Immature natural killer cell (primary cell): ENCODE measurements at regions not wholly inside any gene's neighbourhood (a gene's known extent, or its start where the extent isn't known, plus 50 kb on each side); places are given as distances from the start of the nearest gene placed in this dataset.

Experiments
- DNase-seq, 3 donors: peaks; one replicate each; pipeline ENCODE4 v3.0.0; 2022; ENCODE audit warnings: mixed read lengths in 1 of 3
- H3K27ac Mint-ChIP-seq, 6 donors: one replicate each; pipeline ENCODE4 v1.8.0; 2020; ENCODE audit warnings: mixed read lengths in 6 of 6, mild to moderate bottlenecking in 5 of 6, inconsistent platforms in 4 of 6, moderate library complexity in 3 of 6
- H3K27me3 Mint-ChIP-seq, 3 donors: one replicate each; pipeline ENCODE4 v1.8.0; 2020 to 2021; ENCODE audit warnings: low read depth in 3 of 3, mild to moderate bottlenecking in 3 of 3, mixed read lengths in 3 of 3, moderate library complexity in 3 of 3, inconsistent platforms in 1 of 3
- H3K36me3 Mint-ChIP-seq, 3 donors: one replicate each; pipeline ENCODE4 v1.8.0; 2020; ENCODE audit warnings: mixed read lengths in 3 of 3, inconsistent platforms in 2 of 3, mild to moderate bottlenecking in 2 of 3
- H3K4me1 Mint-ChIP-seq, 2 donors: one replicate each; pipeline ENCODE4 v1.8.0; 2020; ENCODE audit warnings: inconsistent platforms in 2 of 2, mild to moderate bottlenecking in 2 of 2, mixed read lengths in 2 of 2, moderate library complexity in 1 of 2
- H3K4me3 Mint-ChIP-seq, 5 donors: one replicate each; pipeline ENCODE4 v1.8.0; 2020; ENCODE audit warnings: mild to moderate bottlenecking in 5 of 5, mixed read lengths in 5 of 5, inconsistent platforms in 3 of 5, moderate library complexity in 3 of 5
- H3K9me3 Mint-ChIP-seq, 6 donors: one replicate each; pipeline ENCODE4 v1.8.0; 2020; ENCODE audit warnings: mild to moderate bottlenecking in 6 of 6, mixed read lengths in 6 of 6, inconsistent platforms in 4 of 6, moderate library complexity in 3 of 6

GRCh38 chr12:34333337-34333736 lies 311.0 kb downstream of the ALG10 start:
- Mint-ChIP-seq H3K4me3 (no peak overlapping the region), H3K9me3 (peaks cover 16 to 49% (median 24%) of the 10 kb centered on the region in 6 donors), H3K36me3 (no peaks in the 10 kb centered on the region), H3K27me3 (no peaks in the 10 kb centered on the region), H3K4me1 (no peaks in the 10 kb centered on the region), H3K27ac (no peak overlapping the region)
- DNase-seq = no peak

GRCh38 chr12:34334538-34334937 lies 312.2 kb downstream of the ALG10 start:
- H3K4me1 Mint-ChIP-seq = no peaks in the 10 kb centered on the region
- no peak overlapping the region for H3K4me3 Mint-ChIP-seq

GRCh38 chr12:34334953-34335743 lies 312.9 kb downstream of the ALG10 start:
- Mint-ChIP-seq H3K27ac (no peak overlapping the region), H3K36me3 (no peaks in the 10 kb centered on the region), H3K4me1 (no peaks in the 10 kb centered on the region), H3K27me3 (no peaks in the 10 kb centered on the region), H3K4me3 (no peak overlapping the region), H3K9me3 (peaks cover 7 to 40% (median 16%) of the 10 kb centered on the region in 6 donors)
- no peak for DNase-seq

More at GRCh38 chr12:34334538-34334937, 312.2 kb downstream of the ALG10 start:
- Mint-ChIP-seq H3K9me3 (peaks cover 11 to 42% (median 14%) of the 10 kb centered on the region in 6 donors), H3K36me3 (no peaks in the 10 kb centered on the region), H3K27me3 (no peaks in the 10 kb centered on the region), H3K27ac (no peak overlapping the region)
- DNase-seq = no peak

- H3K4me3 Mint-ChIP-seq = no peak overlapping the region
- no peak for DNase-seq
- no peaks in the 10 kb centered on the region for H3K36me3 Mint-ChIP-seq
- no peak overlapping the region for H3K27ac Mint-ChIP-seq
- H3K4me1 Mint-ChIP-seq = no peaks in the 10 kb centered on the region
- H3K27me3 Mint-ChIP-seq = no peaks in the 10 kb centered on the region
- peaks cover 4 to 43% (median 18%) of the 10 kb centered on the region in 6 donors for H3K9me3 Mint-ChIP-seq
These were observed 313.5 kb downstream of the ALG10 start for GRCh38 chr12:34335819-34336262.

GRCh38 chr12:34336619-34337465 lies 314.5 kb downstream of the ALG10 start:
- Mint-ChIP-seq H3K4me3 (no peak overlapping the region), H3K27me3 (no peaks in the 10 kb centered on the region), H3K36me3 (no peaks in the 10 kb centered on the region), H3K9me3 (peaks cover 4 to 37% (median 13%) of the 10 kb centered on the region in 6 donors), H3K27ac (no peak overlapping the region), H3K4me1 (no peaks in the 10 kb centered on the region)
- DNase-seq = no peak

GRCh38 chr12:34338751-34339150 lies 316.5 kb downstream of the ALG10 start:
- no peak overlapping the region for H3K27ac Mint-ChIP-seq
- no peaks in the 10 kb centered on the region for H3K4me1 Mint-ChIP-seq
- H3K9me3 Mint-ChIP-seq = peaks cover 0 to 26% (median 12%) of the 10 kb centered on the region in 6 donors
- no peak for DNase-seq
- no peaks in the 10 kb centered on the region for H3K36me3 Mint-ChIP-seq
- no peak overlapping the region for H3K4me3 Mint-ChIP-seq
- H3K27me3 Mint-ChIP-seq = no peaks in the 10 kb centered on the region

- H3K27me3 Mint-ChIP-seq = no peaks in the 10 kb centered on the region
- no peak for DNase-seq
- no peaks in the 10 kb centered on the region for H3K4me1 Mint-ChIP-seq
- no peak overlapping the region for H3K27ac Mint-ChIP-seq
- no peaks in the 10 kb centered on the region for H3K36me3 Mint-ChIP-seq
- H3K4me3 Mint-ChIP-seq = no peak overlapping the region
- peaks cover 0 to 26% (median 11%) of the 10 kb centered on the region in 6 donors for H3K9me3 Mint-ChIP-seq
These were observed 317.6 kb downstream of the ALG10 start for GRCh38 chr12:34339922-34340321.

GRCh38 chr12:34340534-34341361 lies 318.5 kb downstream of the ALG10 start:
- Mint-ChIP-seq H3K36me3 (no peaks in the 10 kb centered on the region), H3K27me3 (no peaks in the 10 kb centered on the region), H3K9me3 (peaks cover 0 to 26% (median 12%) of the 10 kb centered on the region in 6 donors), H3K4me1 (no peaks in the 10 kb centered on the region), H3K27ac (no peak overlapping the region), H3K4me3 (no peak overlapping the region)
- DNase-seq = no peak

- Mint-ChIP-seq H3K36me3 (no peaks in the 10 kb centered on the region), H3K27me3 (no peaks in the 10 kb centered on the region), H3K4me3 (no peak overlapping the region), H3K4me1 (no peaks in the 10 kb centered on the region), H3K27ac (no peak overlapping the region), H3K9me3 (peaks cover 0 to 24% (median 11%) of the 10 kb centered on the region in 6 donors)
- DNase-seq = no peak
These were observed 319.1 kb downstream of the ALG10 start for GRCh38 chr12:34341362-34341733.

GRCh38 chr12:34342048-34342447 lies 319.8 kb downstream of the ALG10 start:
- Mint-ChIP-seq H3K4me3 (no peak overlapping the region), H3K4me1 (no peaks in the 10 kb centered on the region), H3K36me3 (no peaks in the 10 kb centered on the region), H3K27me3 (no peaks in the 10 kb centered on the region), H3K27ac (no peak overlapping the region), H3K9me3 (peaks cover 1 to 24% (median 11%) of the 10 kb centered on the region in 6 donors)
- DNase-seq = no peak

GRCh38 chr12:34343345-34343744 lies 321.0 kb downstream of the ALG10 start:
- H3K27me3 Mint-ChIP-seq = no peaks in the 10 kb centered on the region
- H3K27ac Mint-ChIP-seq = no peak overlapping the region
- no peak for DNase-seq
- H3K9me3 Mint-ChIP-seq = peaks cover 5 to 15% (median 9%) of the 10 kb centered on the region in 6 donors
- H3K4me3 Mint-ChIP-seq = no peak overlapping the region
- H3K4me1 Mint-ChIP-seq = no peaks in the 10 kb centered on the region
- no peaks in the 10 kb centered on the region for H3K36me3 Mint-ChIP-seq

- Mint-ChIP-seq H3K4me1 (no peaks in the 10 kb centered on the region), H3K27me3 (no peaks in the 10 kb centered on the region), H3K27ac (no peak overlapping the region), H3K9me3 (peaks cover 5 to 15% (median 9%) of the 10 kb centered on the region in 6 donors), H3K36me3 (no peaks in the 10 kb centered on the region), H3K4me3 (no peak overlapping the region)
- no peak for DNase-seq
These were observed 321.5 kb downstream of the ALG10 start for GRCh38 chr12:34343766-34344165.

GRCh38 chr12:34344851-34345522 lies 322.7 kb downstream of the ALG10 start:
- Mint-ChIP-seq H3K36me3 (no peaks in the 10 kb centered on the region), H3K4me3 (no peak overlapping the region), H3K27me3 (no peaks in the 10 kb centered on the region), H3K4me1 (no peaks in the 10 kb centered on the region), H3K27ac (no peak overlapping the region), H3K9me3 (peaks cover 5 to 11% (median 8%) of the 10 kb centered on the region in 6 donors)
- no peak for DNase-seq
